HL-60 (cell line): ENCODE measurements at regions not wholly inside any gene's neighbourhood (a gene's known extent, or its start where the extent isn't known, plus 50 kb on each side); places are given as distances from the start of the nearest gene placed in this dataset.

Experiments
- DNase-seq, 2 experiments: peaks; one replicate each; pipeline ENCODE4 v3.0.0-alpha.2; 2010 to 2020; ENCODE audit warnings: low read depth in 1 of 2, low spot score in 1 of 2
- H3K27ac ChIP-seq: fragments of 250-450 bp; sonication (Bioruptor Pico); replicated peaks from 2 replicates; pipeline ENCODE4 v1.5.1; 2020; ENCODE audit warnings: mild to moderate bottlenecking, moderate library complexity
- H3K27me3 ChIP-seq: fragments of 250-450 bp; sonication (Bioruptor Pico); 2 replicates; pipeline ENCODE4 v1.5.1; 2021; ENCODE audit warnings: mild to moderate bottlenecking, moderate library complexity; ENCODE audit not compliant: insufficient read depth, poor library complexity, severe bottlenecking
- H3K4me3 ChIP-seq: replicated peaks from 2 replicates; pipeline ENCODE4 v1.5.1; 2011; ENCODE audit warnings: mild to moderate bottlenecking, control low read depth, low read length; ENCODE audit not compliant: insufficient read depth
- CTCF ChIP-seq: IDR thresholded peaks from one replicate; pipeline ENCODE4 v1.5.1; 2011; ENCODE audit warnings: low read length, control low read depth, inconsistent platforms; ENCODE audit not compliant: insufficient read depth
- GABPA ChIP-seq: IDR thresholded peaks from 2 replicates; pipeline ENCODE4 v1.6.1; 2012; ENCODE audit warnings: low read depth
- POLR2AphosphoS5 ChIP-seq: IDR thresholded peaks from 2 replicates; pipeline ENCODE4 v1.6.1; 2012; ENCODE audit warnings: low read depth
- SPI1 ChIP-seq: IDR thresholded peaks from 2 replicates; pipeline ENCODE4 v1.6.1; 2012; ENCODE audit warnings: low read depth, mild to moderate bottlenecking, borderline replicate concordance
- TF ChIP-seq, protein P1 (sequence below): IDR thresholded peaks from 2 replicates; pipeline ENCODE4 v1.6.1; 2012; ENCODE audit warnings: low read depth; ENCODE audit not compliant: insufficient replicate concordance

- no peak for DNase-seq
- peak overlapping the region; percentile 47 for H3K27ac ChIP-seq
- H3K27me3 ChIP-seq = no peaks in the 10 kb centered on the region
- TF ChIP-seq CTCF (no peak), POLR2AphosphoS5 (no peak), GABPA (no peak), SPI1 (no peak)
- TF ChIP-seq, protein P1, sequence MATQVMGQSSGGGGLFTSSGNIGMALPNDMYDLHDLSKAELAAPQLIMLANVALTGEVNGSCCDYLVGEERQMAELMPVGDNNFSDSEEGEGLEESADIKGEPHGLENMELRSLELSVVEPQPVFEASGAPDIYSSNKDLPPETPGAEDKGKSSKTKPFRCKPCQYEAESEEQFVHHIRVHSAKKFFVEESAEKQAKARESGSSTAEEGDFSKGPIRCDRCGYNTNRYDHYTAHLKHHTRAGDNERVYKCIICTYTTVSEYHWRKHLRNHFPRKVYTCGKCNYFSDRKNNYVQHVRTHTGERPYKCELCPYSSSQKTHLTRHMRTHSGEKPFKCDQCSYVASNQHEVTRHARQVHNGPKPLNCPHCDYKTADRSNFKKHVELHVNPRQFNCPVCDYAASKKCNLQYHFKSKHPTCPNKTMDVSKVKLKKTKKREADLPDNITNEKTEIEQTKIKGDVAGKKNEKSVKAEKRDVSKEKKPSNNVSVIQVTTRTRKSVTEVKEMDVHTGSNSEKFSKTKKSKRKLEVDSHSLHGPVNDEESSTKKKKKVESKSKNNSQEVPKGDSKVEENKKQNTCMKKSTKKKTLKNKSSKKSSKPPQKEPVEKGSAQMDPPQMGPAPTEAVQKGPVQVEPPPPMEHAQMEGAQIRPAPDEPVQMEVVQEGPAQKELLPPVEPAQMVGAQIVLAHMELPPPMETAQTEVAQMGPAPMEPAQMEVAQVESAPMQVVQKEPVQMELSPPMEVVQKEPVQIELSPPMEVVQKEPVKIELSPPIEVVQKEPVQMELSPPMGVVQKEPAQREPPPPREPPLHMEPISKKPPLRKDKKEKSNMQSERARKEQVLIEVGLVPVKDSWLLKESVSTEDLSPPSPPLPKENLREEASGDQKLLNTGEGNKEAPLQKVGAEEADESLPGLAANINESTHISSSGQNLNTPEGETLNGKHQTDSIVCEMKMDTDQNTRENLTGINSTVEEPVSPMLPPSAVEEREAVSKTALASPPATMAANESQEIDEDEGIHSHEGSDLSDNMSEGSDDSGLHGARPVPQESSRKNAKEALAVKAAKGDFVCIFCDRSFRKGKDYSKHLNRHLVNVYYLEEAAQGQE = no peak
- no peak overlapping the region for H3K4me3 ChIP-seq
These were observed 72.4 kb upstream of the SIRPA start for GRCh38 chr20:1822564-1823449.

- peak in 1 of 2 experiments; percentile 60 for DNase-seq
- Histone ChIP-seq H3K27me3 (no peaks in the 10 kb centered on the region), H3K4me3 (no peak overlapping the region), H3K27ac (peak overlapping the region; percentile 87)
- TF ChIP-seq POLR2AphosphoS5 (no peak), CTCF (no peak), SPI1 (no peak), GABPA (no peak)
- TF ChIP-seq, protein P1 = no peak
These were observed 74.8 kb upstream of the SIRPA start for GRCh38 chr20:1820138-1821079.

- no peak overlapping the region for H3K4me3 ChIP-seq
- no peaks in the 10 kb centered on the region for H3K27me3 ChIP-seq
- peak in 1 of 2 experiments; percentile 77 for DNase-seq
- TF ChIP-seq SPI1 = peak; percentile 71; the same call in 1 of the 2 replicates
- TF ChIP-seq, protein P1 = no peak
- H3K27ac ChIP-seq = peak overlapping the region; percentile 87
These were observed 75.7 kb upstream of the SIRPA start for GRCh38 chr20:1819311-1820137.
